Activated naive CD4-positive, alpha-beta T cell treated with anti-CD3 and anti-CD28 coated beads for 36 hours (primary cell): ENCODE measurements at regions not wholly inside any gene's neighbourhood (a gene's known extent, or its start where the extent isn't known, plus 50 kb on each side); places are given as distances from the start of the nearest gene placed in this dataset.
"Not testable (repeated sequence)": the region's sequence is repeated elsewhere in the genome, so short reads cannot be mapped to it uniquely, and the experiment has no call there.

Experiments used
- CTCF ChIA-PET: fragments of 350-600 bp; sonication (Branson Sonifier 250); formaldehyde crosslinking; loops from one replicate; lab custom pipeline; 2021; ENCODE audit warnings: antibody characterized with exemption; lab: Charles Lee
- DNase-seq: peaks from one replicate; pipeline ENCODE4 v3.0.0-alpha.2; 2020
- H3K27ac Mint-ChIP-seq: one replicate; pipeline ENCODE4 v1.8.0; 2021; ENCODE audit warnings: mild to moderate bottlenecking, mixed read lengths
- H3K27me3 Mint-ChIP-seq: one replicate; pipeline ENCODE4 v1.8.0; 2021; ENCODE audit warnings: low read depth, mixed read lengths
- H3K36me3 Mint-ChIP-seq: one replicate; pipeline ENCODE4 v1.8.0; 2021; ENCODE audit warnings: low read depth, mixed read lengths
- H3K4me1 Mint-ChIP-seq: one replicate; pipeline ENCODE4 v1.8.0; 2021; ENCODE audit warnings: low read depth, mixed read lengths
- H3K4me3 Mint-ChIP-seq: one replicate; pipeline ENCODE4 v1.8.0; 2021; ENCODE audit warnings: mild to moderate bottlenecking, moderate library complexity, mixed read lengths
- H3K9me3 Mint-ChIP-seq: one replicate; pipeline ENCODE4 v1.8.0; 2021; ENCODE audit warnings: mixed read lengths
- intact Hi-C: fragments of 100-400 bp; cut with micrococcal nuclease; formaldehyde crosslinking; loops from one replicate; pipeline ENCODE4 v1.15.1; 2023

GRCh38 chr9:97773723-97774122, 76.6 kb upstream of the XPA start:
- no peak for DNase-seq
- no peak overlapping the region for H3K4me3 Mint-ChIP-seq
- H3K4me1 Mint-ChIP-seq = no peaks in the 10 kb centered on the region
- peaks cover 7% of the 10 kb centered on the region for H3K27me3 Mint-ChIP-seq
- peaks cover 2% of the 10 kb centered on the region for H3K36me3 Mint-ChIP-seq
- peaks cover 8% of the 10 kb centered on the region for H3K9me3 Mint-ChIP-seq
- CTCF ChIA-PET = no interaction called here
- intact Hi-C loops = no loop called here
- no peak overlapping the region for H3K27ac Mint-ChIP-seq

- intact Hi-C loops = no loop called here
- no peaks in the 10 kb centered on the region for H3K4me1 Mint-ChIP-seq
- H3K27ac Mint-ChIP-seq = no peak overlapping the region
- H3K27me3 Mint-ChIP-seq = peaks cover 11% of the 10 kb centered on the region
- no peak for DNase-seq
- H3K36me3 Mint-ChIP-seq = peaks cover 5% of the 10 kb centered on the region
- peaks cover 13% of the 10 kb centered on the region for H3K9me3 Mint-ChIP-seq
- no peak overlapping the region for H3K4me3 Mint-ChIP-seq
- CTCF ChIA-PET = no interaction called here
Observed at GRCh38 chr9:97774673-97775072, 77.5 kb upstream of the XPA start.

GRCh38 chr9:97778740-97779139, 74.3 kb upstream of the FOXE1 start:
- H3K4me3 Mint-ChIP-seq, intact Hi-C loops, CTCF ChIA-PET, H3K4me1 Mint-ChIP-seq, H3K36me3 Mint-ChIP-seq, H3K27me3 Mint-ChIP-seq, H3K27ac Mint-ChIP-seq, DNase-seq: not testable (repeated sequence)
- H3K9me3 Mint-ChIP-seq = peaks cover 13% of the 10 kb centered on the region

GRCh38 chr9:97779608-97780007, 73.4 kb upstream of the FOXE1 start:
- H3K27me3 Mint-ChIP-seq = peaks cover 5% of the 10 kb centered on the region
- no peaks in the 10 kb centered on the region for H3K4me1 Mint-ChIP-seq
- no peak overlapping the region for H3K27ac Mint-ChIP-seq
- no peak overlapping the region for H3K4me3 Mint-ChIP-seq
- H3K36me3 Mint-ChIP-seq = peaks cover 5% of the 10 kb centered on the region
- H3K9me3 Mint-ChIP-seq = peaks cover 13% of the 10 kb centered on the region
- intact Hi-C loops = no loop called here
- DNase-seq = no peak
- CTCF ChIA-PET = no interaction called here

GRCh38 chr9:97781902-97782301, 71.1 kb upstream of the FOXE1 start:
- Mint-ChIP-seq H3K4me3 (no peak overlapping the region), H3K27ac (no peak overlapping the region), H3K9me3 (peaks cover 13% of the 10 kb centered on the region), H3K4me1 (no peaks in the 10 kb centered on the region), H3K36me3 (peaks cover 5% of the 10 kb centered on the region), H3K27me3 (peaks cover 5% of the 10 kb centered on the region)
- intact Hi-C loops = no loop called here
- DNase-seq = no peak
- CTCF ChIA-PET = interaction anchor here (0.5 to 0.7 kb wide), 2 partner anchors 41 to 108 kb away, joined by 3 read pairs; no protein-coding TSS in a partner anchor

GRCh38 chr9:97786341-97786740, 66.7 kb upstream of the FOXE1 start:
- Mint-ChIP-seq H3K4me3 (no peak overlapping the region), H3K27me3 (peaks cover 2% of the 10 kb centered on the region)

GRCh38 chr9:97787551-97787950, 65.5 kb upstream of the FOXE1 start:
- intact Hi-C loops = no loop called here

More at GRCh38 chr9:97786341-97786740, 66.7 kb upstream of the FOXE1 start:
- CTCF ChIA-PET = no interaction called here
- Mint-ChIP-seq H3K27ac (no peak overlapping the region), H3K9me3 (no peaks in the 10 kb centered on the region), H3K36me3 (no peaks in the 10 kb centered on the region), H3K4me1 (no peaks in the 10 kb centered on the region)
- DNase-seq = no peak
- intact Hi-C loops = no loop called here

GRCh38 chr9:97788763-97789663, 64.0 kb upstream of the FOXE1 start:
- no peaks in the 10 kb centered on the region for H3K36me3 Mint-ChIP-seq

More at GRCh38 chr9:97787551-97787950, 65.5 kb upstream of the FOXE1 start:
- no peak for DNase-seq
- Mint-ChIP-seq H3K9me3 (no peaks in the 10 kb centered on the region), H3K4me1 (no peaks in the 10 kb centered on the region), H3K27ac (no peak overlapping the region), H3K4me3 (no peak overlapping the region), H3K27me3 (peaks cover 2% of the 10 kb centered on the region), H3K36me3 (no peaks in the 10 kb centered on the region)
- CTCF ChIA-PET = no interaction called here

GRCh38 chr9:97790542-97790941, 62.5 kb upstream of the FOXE1 start:
- DNase-seq = no peak
- Mint-ChIP-seq H3K4me3 (no peak overlapping the region), H3K4me1 (no peaks in the 10 kb centered on the region), H3K36me3 (no peaks in the 10 kb centered on the region), H3K27me3 (peaks cover 2% of the 10 kb centered on the region), H3K9me3 (no peaks in the 10 kb centered on the region), H3K27ac (no peak overlapping the region)
- CTCF ChIA-PET = no interaction called here
- intact Hi-C loops = no loop called here

More at GRCh38 chr9:97788763-97789663, 64.0 kb upstream of the FOXE1 start:
- DNase-seq = no peak
- Mint-ChIP-seq H3K27me3 (peaks cover 2% of the 10 kb centered on the region), H3K4me1 (no peaks in the 10 kb centered on the region), H3K27ac (no peak overlapping the region), H3K9me3 (no peaks in the 10 kb centered on the region), H3K4me3 (no peak overlapping the region)
- CTCF ChIA-PET = interaction anchor here (0.5 kb wide), 1 partner anchor 9 kb away, joined by 5 read pairs; no protein-coding TSS in a partner anchor
- intact Hi-C loops = no loop called here

- Mint-ChIP-seq H3K4me1 (no peaks in the 10 kb centered on the region), H3K27ac (no peak overlapping the region), H3K27me3 (peaks cover 2% of the 10 kb centered on the region), H3K36me3 (no peaks in the 10 kb centered on the region), H3K9me3 (no peaks in the 10 kb centered on the region), H3K4me3 (no peak overlapping the region)
- no peak for DNase-seq
- intact Hi-C loops = no loop called here
- CTCF ChIA-PET = interaction anchor here (0.6 kb wide), 1 partner anchor 201 kb away, joined by 3 read pairs; no protein-coding TSS in a partner anchor
Observed at GRCh38 chr9:97791542-97791941, 61.5 kb upstream of the FOXE1 start.

- DNase-seq = no peak
- Mint-ChIP-seq H3K27ac (no peak overlapping the region), H3K4me3 (no peak overlapping the region), H3K27me3 (peaks cover 2% of the 10 kb centered on the region), H3K9me3 (no peaks in the 10 kb centered on the region), H3K4me1 (no peaks in the 10 kb centered on the region), H3K36me3 (no peaks in the 10 kb centered on the region)
- intact Hi-C loops = no loop called here
- CTCF ChIA-PET = no interaction called here
Observed at GRCh38 chr9:97793067-97793466, 60.0 kb upstream of the FOXE1 start.

GRCh38 chr9:97794666-97795065, 58.4 kb upstream of the FOXE1 start:
- no peak overlapping the region for H3K4me3 Mint-ChIP-seq
- H3K9me3 Mint-ChIP-seq = no peaks in the 10 kb centered on the region
- CTCF ChIA-PET = interaction anchor here (0.7 kb wide), 1 partner anchor 26 kb away, joined by 4 read pairs; no protein-coding TSS in a partner anchor

GRCh38 chr9:97796176-97796575, 56.9 kb upstream of the FOXE1 start:
- H3K4me1 Mint-ChIP-seq, H3K27me3 Mint-ChIP-seq, H3K9me3 Mint-ChIP-seq, H3K36me3 Mint-ChIP-seq, CTCF ChIA-PET, H3K4me3 Mint-ChIP-seq, H3K27ac Mint-ChIP-seq, DNase-seq, intact Hi-C loops: not testable (repeated sequence)

More at GRCh38 chr9:97794666-97795065, 58.4 kb upstream of the FOXE1 start:
- no peaks in the 10 kb centered on the region for H3K36me3 Mint-ChIP-seq
- no peak overlapping the region for H3K27ac Mint-ChIP-seq
- DNase-seq = no peak
- intact Hi-C loops = no loop called here
- H3K27me3 Mint-ChIP-seq = no peaks in the 10 kb centered on the region
- no peaks in the 10 kb centered on the region for H3K4me1 Mint-ChIP-seq
